Astrocyte (in vitro differentiated cells and primary cell): ENCODE measurements at regions not wholly inside any gene's neighbourhood (a gene's known extent, or its start where the extent isn't known, plus 50 kb on each side); places are given as distances from the start of the nearest gene placed in this dataset.

Experiments used
- DNase-seq: peaks from one replicate; pipeline ENCODE4 v3.0.0-alpha.2; 2010; ENCODE audit warnings: low read depth
- FAIRE-seq: peaks from 2 replicates; lab custom pipeline; 2011; peaks lifted over from hg19 to GRCh38; lab: Jason Lieb, UNC
- H2AFZ ChIP-seq: 2 replicates; pipeline ENCODE4 v1.6.0; 2012; ENCODE audit warnings: low read depth, low read length, inconsistent platforms
- H3K27ac ChIP-seq: 2 replicates; pipeline ENCODE4 v1.5.1; 2011; ENCODE audit warnings: low read depth, low read length, inconsistent platforms
- H3K27me3 ChIP-seq: 2 replicates; pipeline ENCODE4 v1.6.0; 2011; ENCODE audit warnings: low read length, inconsistent platforms; ENCODE audit not compliant: insufficient read depth
- H3K36me3 ChIP-seq: 2 replicates; pipeline ENCODE4 v1.5.1; 2011; ENCODE audit warnings: low read length, inconsistent platforms; ENCODE audit not compliant: insufficient read depth
- H3K4me1 ChIP-seq: 2 replicates; pipeline ENCODE4 v1.5.1; 2011; ENCODE audit warnings: low read length, inconsistent platforms; ENCODE audit not compliant: insufficient read depth
- H3K4me2 ChIP-seq: 2 replicates; pipeline ENCODE4 v1.6.0; 2012; ENCODE audit warnings: low read length, inconsistent platforms
- H3K4me3 ChIP-seq: 2 replicates; pipeline ENCODE4 v1.5.1; 2011; ENCODE audit warnings: low read depth, mild to moderate bottlenecking, low read length, inconsistent platforms; ENCODE audit not compliant: insufficient read depth
- H3K79me2 ChIP-seq: 2 replicates; pipeline ENCODE4 v1.6.0; 2012; ENCODE audit warnings: mild to moderate bottlenecking, low read length, inconsistent platforms; ENCODE audit not compliant: insufficient read depth
- H3K9ac ChIP-seq: 2 replicates; pipeline ENCODE4 v1.6.0; 2012; ENCODE audit warnings: mild to moderate bottlenecking, low read length, inconsistent platforms
- H3K9me3 ChIP-seq: 2 replicates; pipeline ENCODE4 v1.5.1; 2012; ENCODE audit warnings: low read depth, mild to moderate bottlenecking, low read length, inconsistent platforms; ENCODE audit not compliant: insufficient read depth
- H4K20me1 ChIP-seq: 2 replicates; pipeline ENCODE4 v1.6.0; 2012; ENCODE audit warnings: low read length, inconsistent platforms; ENCODE audit not compliant: insufficient read depth
- H3K27ac Mint-ChIP-seq: one replicate; pipeline ENCODE4 v1.8.0; 2021; ENCODE audit warnings: mild to moderate bottlenecking, mixed read lengths; ENCODE audit not compliant: unreplicated experiment
- H3K27me3 Mint-ChIP-seq: one replicate; pipeline ENCODE4 v1.8.0; 2021; ENCODE audit warnings: low read depth, mixed read lengths; ENCODE audit not compliant: unreplicated experiment
- H3K36me3 Mint-ChIP-seq: one replicate; pipeline ENCODE4 v1.8.0; 2021; ENCODE audit warnings: low read depth, mixed read lengths; ENCODE audit not compliant: unreplicated experiment
- H3K4me1 Mint-ChIP-seq: one replicate; pipeline ENCODE4 v1.8.0; 2021; ENCODE audit warnings: low read depth, mixed read lengths; ENCODE audit not compliant: unreplicated experiment
- H3K4me3 Mint-ChIP-seq: one replicate; pipeline ENCODE4 v1.8.0; 2021; ENCODE audit warnings: mild to moderate bottlenecking, moderate library complexity, mixed read lengths; ENCODE audit not compliant: unreplicated experiment
- H3K9me3 Mint-ChIP-seq: one replicate; pipeline ENCODE4 v1.8.0; 2021; ENCODE audit warnings: mild to moderate bottlenecking, mixed read lengths; ENCODE audit not compliant: unreplicated experiment
- CTCF ChIP-seq: IDR thresholded peaks from 2 replicates; pipeline ENCODE4 v1.5.1; 2011; ENCODE audit warnings: low read depth, mild to moderate bottlenecking, inconsistent platforms, low read length, moderate library complexity; ENCODE audit not compliant: insufficient read depth
- EZH2 ChIP-seq: IDR thresholded peaks from 2 replicates; pipeline ENCODE4 v1.6.1; 2012; ENCODE audit warnings: mild to moderate bottlenecking, low read length, inconsistent platforms; ENCODE audit not compliant: insufficient read depth

- DNase-seq (peak; percentile 33), FAIRE-seq (no peak)
- Histone ChIP-seq H4K20me1 (no peaks in the 10 kb centered on the region), H3K79me2 (no peaks in the 10 kb centered on the region), H3K4me2 (peak overlapping the region; percentile 91), H3K9me3 (no peaks in the 10 kb centered on the region), H3K4me1 (peaks cover 20% of the 10 kb centered on the region), H3K9ac (peak overlapping the region; percentile 79), H3K27ac (peak overlapping the region; percentile 88), H2AFZ (peak overlapping the region; percentile 79), H3K36me3 (no peaks in the 10 kb centered on the region), H3K4me3 (no peak overlapping the region), H3K27me3 (no peaks in the 10 kb centered on the region)
- Mint-ChIP-seq H3K4me1 (peaks cover 48% of the 10 kb centered on the region), H3K27ac (peak overlapping the region; percentile 99), H3K4me3 (peak overlapping the region; percentile 86), H3K27me3 (no peaks in the 10 kb centered on the region), H3K36me3 (no peaks in the 10 kb centered on the region), H3K9me3 (no peaks in the 10 kb centered on the region)
- TF ChIP-seq CTCF: no peak
- TF ChIP-seq EZH2: no peak
Observed at GRCh38 chr5:81850501-81851357, 99.8 kb upstream of the SSBP2 start.

- Histone ChIP-seq H3K27ac (no peak overlapping the region), H3K27me3 (no peaks in the 10 kb centered on the region), H3K9ac (no peak overlapping the region), H3K36me3 (no peaks in the 10 kb centered on the region), H2AFZ (no peak overlapping the region), H3K4me1 (peaks cover 20% of the 10 kb centered on the region), H3K4me3 (no peak overlapping the region), H4K20me1 (no peaks in the 10 kb centered on the region), H3K4me2 (no peak overlapping the region), H3K9me3 (no peaks in the 10 kb centered on the region), H3K79me2 (no peaks in the 10 kb centered on the region)
- Mint-ChIP-seq H3K36me3 (no peaks in the 10 kb centered on the region), H3K27ac (peak overlapping the region; percentile 99), H3K9me3 (no peaks in the 10 kb centered on the region), H3K4me1 (peaks cover 42% of the 10 kb centered on the region), H3K4me3 (peak overlapping the region; percentile 64), H3K27me3 (no peaks in the 10 kb centered on the region)
- DNase-seq (no peak), FAIRE-seq (no peak)
- TF ChIP-seq CTCF (no peak), EZH2 (no peak)
Observed at GRCh38 chr5:81849770-81850367, 99.0 kb upstream of the SSBP2 start.
